ENCODE measurements at regions not wholly inside any gene's neighbourhood (a gene's known extent, or its start where the extent isn't known, plus 50 kb on each side); places are given as distances from the start of the nearest gene placed in this dataset.

GRCh38 chr10:132479603-132480221 is 57.9 kb upstream of the INPP5A start:
- CTCF ChIA-PET, result interaction anchor here (0.9 to 1.9 kb wide), 5 partner anchors 12 to 199 kb away, joined by 3 to 7 read pairs (median 3); no protein-coding TSS in a partner anchor
- WGBS (ENCODE audit: insufficient coverage), result 97% methylated on average over 14 of the region's 14 CpGs
- Histone ChIP-seq H3K4me3 (ENCODE audit: control insufficient read depth in 1 of 7, extremely low read depth in 1 of 7, insufficient read depth in 4 of 7, low read depth in 2 of 7, low read length in 6 of 7) (no peak overlapping the region), H3K27ac (ENCODE audit: insufficient read depth in 1 of 2, low read depth in 1 of 2, low read length in 2 of 2, poor library complexity in 1 of 2, severe bottlenecking in 2 of 2) (no peak overlapping the region), H3K27me3 (replicated peaks in 2 of 5; ENCODE audit: control insufficient read depth in 4 of 5, insufficient read depth in 5 of 5, low read length in 4 of 5) (peaks cover 0 to 6% (median 0%) of the 10 kb centered on the region in 5 experiments), H3K36me3 (ENCODE audit: control insufficient read depth in 4 of 4, insufficient read depth in 4 of 4, low read length in 3 of 4) (no peaks in the 10 kb centered on the region), H3K4me1 (ENCODE audit: control extremely low read depth in 1 of 4, control insufficient read depth in 4 of 4, insufficient read depth in 4 of 4, low read length in 3 of 4) (no peaks in the 10 kb centered on the region), H3K9me3 (ENCODE audit: control extremely low read depth in 1 of 5, control insufficient read depth in 4 of 5, insufficient read depth in 2 of 5, low read depth in 1 of 5, low read length in 4 of 5) (no peaks in the 10 kb centered on the region)
- POLR2A ChIA-PET, result no interaction called here
- DNase-seq, result no peak

- POLR2A ChIA-PET, result no interaction called here
- 91% methylated on average over 6 of the region's 7 CpGs for WGBS (ENCODE audit: insufficient coverage)
- no peaks in the 10 kb centered on the region for H3K9me3 ChIP-seq (ENCODE audit: control extremely low read depth in 1 of 5, control insufficient read depth in 4 of 5, insufficient read depth in 2 of 5, low read depth in 1 of 5, low read length in 4 of 5)
- no peak for DNase-seq
- CTCF ChIA-PET, result interaction anchor here (0.9 to 1.9 kb wide), 5 partner anchors 11 to 199 kb away, joined by 3 to 7 read pairs (median 3); no protein-coding TSS in a partner anchor
- H3K27me3 ChIP-seq (replicated peaks in 2 of 5; ENCODE audit: control insufficient read depth in 4 of 5, insufficient read depth in 5 of 5, low read length in 4 of 5), result peaks cover 0 to 6% (median 0%) of the 10 kb centered on the region in 5 experiments
- no peak overlapping the region for H3K4me3 ChIP-seq (ENCODE audit: control insufficient read depth in 1 of 7, extremely low read depth in 1 of 7, insufficient read depth in 4 of 7, low read depth in 2 of 7, low read length in 6 of 7)
- no peaks in the 10 kb centered on the region for H3K36me3 ChIP-seq (ENCODE audit: control insufficient read depth in 4 of 4, insufficient read depth in 4 of 4, low read length in 3 of 4)
- H3K4me1 ChIP-seq (ENCODE audit: control extremely low read depth in 1 of 4, control insufficient read depth in 4 of 4, insufficient read depth in 4 of 4, low read length in 3 of 4), result no peaks in the 10 kb centered on the region
- H3K27ac ChIP-seq (ENCODE audit: insufficient read depth in 1 of 2, low read depth in 1 of 2, low read length in 2 of 2, poor library complexity in 1 of 2, severe bottlenecking in 2 of 2), result no peak overlapping the region
These were observed 57.2 kb upstream of the INPP5A start for GRCh38 chr10:132480356-132480755.

GRCh38 chr10:132481690-132482089 is 55.9 kb upstream of the INPP5A start:
- Histone ChIP-seq H3K9me3 (ENCODE audit: control extremely low read depth in 1 of 5, control insufficient read depth in 4 of 5, insufficient read depth in 2 of 5, low read depth in 1 of 5, low read length in 4 of 5) (no peaks in the 10 kb centered on the region), H3K27ac (ENCODE audit: insufficient read depth in 1 of 2, low read depth in 1 of 2, low read length in 2 of 2, poor library complexity in 1 of 2, severe bottlenecking in 2 of 2) (no peak overlapping the region), H3K36me3 (ENCODE audit: control insufficient read depth in 4 of 4, insufficient read depth in 4 of 4, low read length in 3 of 4) (no peaks in the 10 kb centered on the region), H3K4me1 (ENCODE audit: control extremely low read depth in 1 of 4, control insufficient read depth in 4 of 4, insufficient read depth in 4 of 4, low read length in 3 of 4) (no peaks in the 10 kb centered on the region), H3K4me3 (ENCODE audit: control insufficient read depth in 1 of 7, extremely low read depth in 1 of 7, insufficient read depth in 4 of 7, low read depth in 2 of 7, low read length in 6 of 7) (no peak overlapping the region), H3K27me3 (replicated peaks in 2 of 5; ENCODE audit: control insufficient read depth in 4 of 5, insufficient read depth in 5 of 5, low read length in 4 of 5) (peaks cover 0 to 6% (median 0%) of the 10 kb centered on the region in 5 experiments)
- DNase-seq, result no peak
- 95% methylated on average over 10 of the region's 10 CpGs for WGBS (ENCODE audit: insufficient coverage)
- ChIA-PET CTCF (no interaction called here), POLR2A (no interaction called here)

GRCh38 chr10:132482090-132482800 is 55.3 kb upstream of the INPP5A start:
- POLR2A ChIA-PET, result no interaction called here

GRCh38 chr10:132483394-132483793 is 54.2 kb upstream of the INPP5A start:
- WGBS (ENCODE audit: insufficient coverage), result 100% methylated on average over 3 of the region's 5 CpGs
- Histone ChIP-seq H3K27me3 (replicated peaks in 2 of 5; ENCODE audit: control insufficient read depth in 4 of 5, insufficient read depth in 5 of 5, low read length in 4 of 5) (peaks cover 0 to 6% (median 0%) of the 10 kb centered on the region in 5 experiments), H3K27ac (ENCODE audit: insufficient read depth in 1 of 2, low read depth in 1 of 2, low read length in 2 of 2, poor library complexity in 1 of 2, severe bottlenecking in 2 of 2) (no peak overlapping the region), H3K4me3 (ENCODE audit: control insufficient read depth in 1 of 7, extremely low read depth in 1 of 7, insufficient read depth in 4 of 7, low read depth in 2 of 7, low read length in 6 of 7) (no peak overlapping the region), H3K36me3 (ENCODE audit: control insufficient read depth in 4 of 4, insufficient read depth in 4 of 4, low read length in 3 of 4) (no peaks in the 10 kb centered on the region), H3K9me3 (ENCODE audit: control extremely low read depth in 1 of 5, control insufficient read depth in 4 of 5, insufficient read depth in 2 of 5, low read depth in 1 of 5, low read length in 4 of 5) (no peaks in the 10 kb centered on the region), H3K4me1 (ENCODE audit: control extremely low read depth in 1 of 4, control insufficient read depth in 4 of 4, insufficient read depth in 4 of 4, low read length in 3 of 4) (no peaks in the 10 kb centered on the region)
- CTCF ChIA-PET, result interaction anchor here (0.7 kb wide), 1 partner anchor 147 kb away, joined by 3 read pairs; no protein-coding TSS in a partner anchor
- DNase-seq, result no peak
- POLR2A ChIA-PET, result no interaction called here

More at GRCh38 chr10:132482090-132482800, 55.3 kb upstream of the INPP5A start:
- Histone ChIP-seq H3K4me3 (ENCODE audit: control insufficient read depth in 1 of 7, extremely low read depth in 1 of 7, insufficient read depth in 4 of 7, low read depth in 2 of 7, low read length in 6 of 7) (no peak overlapping the region), H3K27ac (ENCODE audit: insufficient read depth in 1 of 2, low read depth in 1 of 2, low read length in 2 of 2, poor library complexity in 1 of 2, severe bottlenecking in 2 of 2) (no peak overlapping the region), H3K27me3 (replicated peaks in 2 of 5; ENCODE audit: control insufficient read depth in 4 of 5, insufficient read depth in 5 of 5, low read length in 4 of 5) (peaks cover 0 to 6% (median 0%) of the 10 kb centered on the region in 5 experiments), H3K9me3 (ENCODE audit: control extremely low read depth in 1 of 5, control insufficient read depth in 4 of 5, insufficient read depth in 2 of 5, low read depth in 1 of 5, low read length in 4 of 5) (no peaks in the 10 kb centered on the region), H3K4me1 (ENCODE audit: control extremely low read depth in 1 of 4, control insufficient read depth in 4 of 4, insufficient read depth in 4 of 4, low read length in 3 of 4) (no peaks in the 10 kb centered on the region), H3K36me3 (ENCODE audit: control insufficient read depth in 4 of 4, insufficient read depth in 4 of 4, low read length in 3 of 4) (no peaks in the 10 kb centered on the region)
- 97% methylated on average over 10 of the region's 14 CpGs for WGBS (ENCODE audit: insufficient coverage)
- DNase-seq, result no peak
- CTCF ChIA-PET, result no interaction called here

- no peak for DNase-seq
- no peak overlapping the region for H3K27ac ChIP-seq (ENCODE audit: insufficient read depth in 1 of 2, low read depth in 1 of 2, low read length in 2 of 2, poor library complexity in 1 of 2, severe bottlenecking in 2 of 2)
- no peaks in the 10 kb centered on the region for H3K9me3 ChIP-seq (ENCODE audit: control extremely low read depth in 1 of 5, control insufficient read depth in 4 of 5, insufficient read depth in 2 of 5, low read depth in 1 of 5, low read length in 4 of 5)
- H3K27me3 ChIP-seq (replicated peaks in 2 of 5; ENCODE audit: control insufficient read depth in 4 of 5, insufficient read depth in 5 of 5, low read length in 4 of 5), result peaks cover 0 to 6% (median 0%) of the 10 kb centered on the region in 5 experiments
- CTCF ChIA-PET, result no interaction called here
- no peaks in the 10 kb centered on the region for H3K36me3 ChIP-seq (ENCODE audit: control insufficient read depth in 4 of 4, insufficient read depth in 4 of 4, low read length in 3 of 4)
- POLR2A ChIA-PET, result no interaction called here
- no peaks in the 10 kb centered on the region for H3K4me1 ChIP-seq (ENCODE audit: control extremely low read depth in 1 of 4, control insufficient read depth in 4 of 4, insufficient read depth in 4 of 4, low read length in 3 of 4)
- WGBS (ENCODE audit: insufficient coverage), result 96% methylated on average over 16 of the region's 16 CpGs
- H3K4me3 ChIP-seq (ENCODE audit: control insufficient read depth in 1 of 7, extremely low read depth in 1 of 7, insufficient read depth in 4 of 7, low read depth in 2 of 7, low read length in 6 of 7), result no peak overlapping the region
These were observed 52.7 kb upstream of the INPP5A start for GRCh38 chr10:132484922-132485321.

- no peak for DNase-seq
- WGBS (ENCODE audit: insufficient coverage), result 92% methylated on average over 9 of the region's 10 CpGs
- H3K4me1 ChIP-seq (ENCODE audit: control extremely low read depth in 1 of 4, control insufficient read depth in 4 of 4, insufficient read depth in 4 of 4, low read length in 3 of 4), result no peaks in the 10 kb centered on the region
- H3K27ac ChIP-seq (ENCODE audit: insufficient read depth in 1 of 2, low read depth in 1 of 2, low read length in 2 of 2, poor library complexity in 1 of 2, severe bottlenecking in 2 of 2), result no peak overlapping the region
- no peaks in the 10 kb centered on the region for H3K9me3 ChIP-seq (ENCODE audit: control extremely low read depth in 1 of 5, control insufficient read depth in 4 of 5, insufficient read depth in 2 of 5, low read depth in 1 of 5, low read length in 4 of 5)
- H3K27me3 ChIP-seq (replicated peaks in 2 of 5; ENCODE audit: control insufficient read depth in 4 of 5, insufficient read depth in 5 of 5, low read length in 4 of 5), result peaks cover 0 to 6% (median 0%) of the 10 kb centered on the region in 5 experiments
- POLR2A ChIA-PET, result no interaction called here
- H3K4me3 ChIP-seq (ENCODE audit: control insufficient read depth in 1 of 7, extremely low read depth in 1 of 7, insufficient read depth in 4 of 7, low read depth in 2 of 7, low read length in 6 of 7), result no peak overlapping the region
- H3K36me3 ChIP-seq (ENCODE audit: control insufficient read depth in 4 of 4, insufficient read depth in 4 of 4, low read length in 3 of 4), result no peaks in the 10 kb centered on the region
- CTCF ChIA-PET, result no interaction called here
These were observed 52.2 kb upstream of the INPP5A start for GRCh38 chr10:132485391-132485790.

Measured in common myeloid progenitor, CD34-positive (primary cell).